Stimulated activated CD4-positive, alpha-beta T cell treated with anti-CD3 and anti-CD28 coated beads, Interleukin-4, amount 100 ng/mL, for 4 hours (primary cell): ENCODE measurements at regions not wholly inside any gene's neighbourhood (a gene's known extent, or its start where the extent isn't known, plus 50 kb on each side); places are given as distances from the start of the nearest gene placed in this dataset.
"Not testable (repeated sequence)": the region's sequence is repeated elsewhere in the genome, so short reads cannot be mapped to it uniquely, and the experiment has no call there.

Experiments used
- DNase-seq, 2 experiments: peaks; one replicate each; pipeline ENCODE4 v3.0.0-alpha.2; 2020

DNA sequence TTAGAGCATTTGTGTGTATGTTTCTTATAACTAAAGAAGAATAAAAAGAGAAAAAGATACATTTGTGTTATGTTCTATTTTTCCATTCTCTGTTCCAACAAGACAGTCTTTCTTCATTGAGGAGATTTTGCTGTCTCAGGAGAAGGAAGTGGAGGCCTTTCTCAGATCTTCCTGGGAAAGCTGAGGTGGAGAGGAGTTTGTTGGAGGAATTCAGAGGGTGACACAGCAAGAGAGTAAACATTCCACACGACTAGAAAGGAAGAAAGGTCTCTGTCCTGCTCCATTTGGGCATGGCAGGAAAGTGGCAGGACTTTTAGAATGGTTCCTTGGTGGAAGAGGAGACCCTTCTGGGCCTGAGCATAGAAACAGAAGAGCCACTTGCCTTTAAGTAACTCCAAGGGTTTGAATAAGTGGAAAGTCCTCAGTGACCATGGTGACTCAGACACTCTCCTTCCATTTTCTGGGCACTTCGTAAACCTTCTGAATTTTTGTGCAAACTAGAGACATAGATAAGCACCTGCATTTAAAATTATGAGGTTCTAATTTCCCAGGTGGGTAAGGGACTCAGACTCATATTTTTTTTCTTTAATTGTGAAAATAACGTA lies 52.3 kb upstream of the COL5A2 start:
- DNase-seq: no peak

DNA sequence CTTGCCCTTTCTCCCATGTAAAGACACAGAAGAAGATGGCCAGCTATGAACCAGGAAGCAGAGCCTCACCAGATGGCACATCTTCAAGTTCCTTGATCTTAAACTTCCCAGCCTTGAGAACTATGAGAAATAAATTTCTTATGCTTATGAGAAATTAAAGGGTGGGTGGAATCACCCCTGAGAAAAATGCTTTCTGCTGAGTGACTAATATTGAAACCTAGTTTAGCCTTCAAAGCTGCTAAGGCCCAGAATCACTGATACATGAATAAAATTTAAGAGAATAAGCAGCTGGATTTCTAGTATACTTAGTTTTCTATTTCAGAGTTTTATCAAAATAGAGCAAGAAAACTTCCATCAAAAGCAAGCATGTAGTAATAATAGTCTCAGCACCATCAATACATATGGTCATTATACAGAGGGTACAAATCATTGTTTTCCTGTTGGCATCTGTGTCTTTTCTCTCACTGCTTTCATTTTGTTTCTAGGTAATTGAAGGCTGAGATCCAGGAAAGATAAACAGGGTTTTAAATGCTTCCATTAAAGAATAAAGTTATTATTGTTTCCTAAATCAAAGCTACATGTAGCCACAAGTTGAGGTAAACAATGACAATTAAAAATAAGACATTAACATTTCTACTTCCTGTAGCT lies 53.3 kb upstream of the COL5A2 start:
- no peak for DNase-seq

DNA sequence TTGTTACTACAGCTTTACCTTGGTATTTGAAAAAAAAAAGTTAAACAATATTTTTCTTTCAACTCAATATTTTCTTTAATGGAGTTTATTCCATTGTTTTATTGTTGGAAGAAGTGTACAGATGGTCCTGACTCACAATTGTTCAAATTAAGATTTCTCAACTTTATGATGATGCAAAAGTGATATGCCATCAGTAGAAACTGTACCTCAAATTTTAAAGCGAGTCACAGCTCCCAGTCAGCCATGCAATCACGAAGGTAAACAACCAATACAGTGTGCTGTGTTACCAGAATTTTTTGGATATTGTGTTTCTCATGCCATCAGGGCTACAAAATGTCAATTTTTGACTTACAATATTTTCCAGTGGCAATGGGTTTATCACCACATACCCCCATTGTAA lies 54.0 kb upstream of the COL5A2 start:
- DNase-seq: no peak

DNA sequence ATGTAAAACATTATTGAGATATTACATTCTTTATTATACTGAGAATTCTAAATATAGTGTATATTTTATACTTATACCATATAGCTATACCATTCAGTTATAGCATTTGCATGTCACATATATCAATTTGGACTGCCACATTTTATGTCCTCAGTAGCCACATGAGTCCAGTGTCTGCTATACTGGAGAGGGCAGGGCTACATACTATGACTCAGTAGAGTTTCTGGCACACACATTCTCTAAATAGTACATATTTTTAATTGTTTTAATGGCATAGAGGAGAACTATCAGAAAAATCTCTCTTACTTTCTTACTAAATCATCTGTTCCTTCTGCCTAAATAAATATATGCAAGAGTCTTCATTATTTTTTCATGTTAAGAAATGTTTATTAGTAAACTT lies 55.4 kb upstream of the COL5A2 start:
- no peak for DNase-seq

DNA sequence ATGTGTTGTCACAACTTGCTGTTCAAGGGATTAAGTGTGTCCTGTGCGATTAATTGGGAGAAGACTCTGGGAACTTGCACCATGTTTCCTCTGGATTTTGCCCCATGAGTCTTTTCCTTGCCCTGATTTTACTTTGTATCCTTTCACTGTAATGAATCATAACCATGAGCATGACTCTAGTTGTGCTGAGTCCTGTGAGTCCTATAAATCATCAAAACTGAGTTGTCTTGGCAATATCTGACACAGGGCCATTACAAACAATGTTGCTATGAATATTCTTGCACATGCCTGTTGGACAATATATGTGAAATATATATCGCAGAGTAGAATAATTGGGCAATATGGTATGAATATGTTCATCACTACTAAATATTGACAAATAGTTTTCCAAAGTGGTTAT lies 56.5 kb upstream of the COL5A2 start:
- DNase-seq: no peak

DNA sequence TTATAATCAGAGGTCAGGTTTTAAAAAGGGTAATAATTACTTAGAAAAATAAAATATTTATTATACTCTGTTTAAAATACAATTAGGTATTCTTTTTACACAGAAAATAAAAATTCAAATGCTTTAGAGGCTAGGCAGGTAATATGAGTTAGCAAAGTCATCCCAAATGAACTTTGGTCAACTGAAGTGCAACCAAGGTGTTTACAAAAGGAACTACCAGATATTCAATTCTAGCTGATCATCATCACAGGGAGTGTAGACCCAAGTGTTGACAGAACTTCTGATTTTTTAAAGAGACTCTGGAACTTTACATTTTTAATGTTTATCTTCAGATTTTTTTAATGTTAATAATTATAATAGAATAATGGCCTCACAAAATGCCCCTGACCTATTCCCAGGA lies 59.3 kb upstream of the COL5A2 start:
- no peak for DNase-seq

DNA sequence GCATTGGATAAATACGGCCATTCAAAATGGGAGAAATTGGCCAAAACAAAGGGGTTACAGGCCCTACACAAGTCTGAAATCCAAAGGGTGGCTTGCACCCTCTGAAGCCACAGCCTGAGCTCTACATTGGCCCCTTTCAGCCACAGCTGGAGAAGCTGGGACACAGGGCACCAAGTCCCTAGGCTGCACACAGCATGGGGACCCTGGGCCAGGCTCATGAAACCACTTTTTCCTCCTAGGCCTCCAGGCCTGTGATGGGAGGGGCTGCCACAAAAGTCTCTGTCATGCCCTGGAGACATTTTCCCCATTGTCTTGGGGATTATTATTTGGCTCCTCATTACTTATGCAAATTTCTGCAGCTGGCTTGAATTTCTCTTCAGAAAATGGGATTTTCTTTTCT lies 64.3 kb upstream of the COL5A2 start:
- DNase-seq: not testable (repeated sequence)

DNA sequence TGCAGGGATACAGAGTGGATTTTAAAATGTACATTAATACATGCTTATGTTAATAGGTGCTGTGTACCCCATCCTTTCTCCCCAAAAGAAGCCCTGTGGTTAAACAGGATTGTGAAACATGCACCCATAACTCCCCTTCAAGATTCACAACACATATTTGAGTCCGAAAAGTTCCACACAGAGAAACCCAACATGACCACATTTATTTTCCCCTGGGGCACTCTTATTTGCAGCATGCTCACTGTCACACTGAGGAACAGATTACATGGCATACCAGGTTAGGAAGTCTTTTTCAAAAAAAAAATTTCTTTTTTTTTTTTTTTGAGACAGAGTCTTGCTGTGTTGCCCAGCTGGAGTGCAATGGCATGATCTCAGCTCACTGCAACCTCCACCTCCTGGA lies 67.7 kb upstream of the COL5A2 start:
- DNase-seq: no peak

DNA sequence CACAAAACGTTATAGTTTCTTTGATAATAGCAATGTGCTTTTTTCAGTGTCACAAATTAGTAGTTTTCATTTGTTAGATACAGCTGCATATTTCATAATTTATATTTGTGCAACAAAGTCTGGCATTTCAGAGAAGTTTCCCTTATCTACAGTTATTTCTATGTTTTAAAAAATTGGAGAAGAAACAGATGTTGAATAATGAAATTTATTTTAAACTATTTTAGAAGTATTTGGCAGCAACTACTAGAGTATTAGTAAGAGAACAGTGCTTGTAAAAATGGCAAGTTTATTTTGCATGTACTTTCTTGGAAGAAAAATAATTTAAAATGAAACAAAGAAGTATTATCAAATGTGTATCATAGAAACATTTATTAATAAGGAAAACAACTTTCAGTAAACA lies 68.6 kb upstream of the COL5A2 start:
- no peak for DNase-seq

DNA sequence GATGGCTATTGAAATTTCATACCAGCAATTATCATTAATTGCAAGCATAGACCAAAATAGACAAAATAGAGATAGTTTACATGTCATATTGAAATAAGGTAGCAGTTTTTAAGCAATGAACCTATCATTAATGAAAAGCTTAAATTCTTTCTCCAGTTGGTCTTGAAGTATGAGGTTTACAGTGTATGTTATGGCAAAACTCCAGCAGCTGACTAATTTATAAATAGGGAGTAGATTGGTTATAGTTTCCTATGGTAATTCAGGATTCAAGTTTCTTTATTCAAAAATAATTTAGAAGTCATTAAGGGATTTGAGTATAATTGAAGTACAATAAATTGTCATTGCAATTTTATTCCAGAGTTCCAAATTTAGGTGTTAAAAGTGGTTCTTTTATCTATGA lies 69.6 kb upstream of the COL5A2 start:
- DNase-seq: no peak

DNA sequence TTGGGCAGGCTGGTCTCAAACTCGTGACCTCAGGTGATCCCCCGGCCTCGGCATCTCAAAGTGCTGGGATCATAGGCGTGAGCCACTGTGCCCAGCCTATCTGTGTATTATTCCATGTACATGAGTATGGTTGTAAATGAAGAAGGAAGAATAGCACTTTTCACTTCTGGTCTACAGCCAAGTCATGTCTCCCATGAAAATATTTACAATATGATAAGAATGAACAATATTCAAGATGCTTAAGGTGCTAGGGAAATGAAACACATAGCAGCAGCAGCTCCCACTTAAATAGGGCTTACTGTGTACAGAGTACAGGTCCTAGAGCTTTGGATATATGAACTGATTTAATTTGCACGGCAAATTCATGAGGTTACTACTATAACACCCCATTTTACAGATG lies 70.3 kb upstream of the COL5A2 start:
- no peak for DNase-seq

DNA sequence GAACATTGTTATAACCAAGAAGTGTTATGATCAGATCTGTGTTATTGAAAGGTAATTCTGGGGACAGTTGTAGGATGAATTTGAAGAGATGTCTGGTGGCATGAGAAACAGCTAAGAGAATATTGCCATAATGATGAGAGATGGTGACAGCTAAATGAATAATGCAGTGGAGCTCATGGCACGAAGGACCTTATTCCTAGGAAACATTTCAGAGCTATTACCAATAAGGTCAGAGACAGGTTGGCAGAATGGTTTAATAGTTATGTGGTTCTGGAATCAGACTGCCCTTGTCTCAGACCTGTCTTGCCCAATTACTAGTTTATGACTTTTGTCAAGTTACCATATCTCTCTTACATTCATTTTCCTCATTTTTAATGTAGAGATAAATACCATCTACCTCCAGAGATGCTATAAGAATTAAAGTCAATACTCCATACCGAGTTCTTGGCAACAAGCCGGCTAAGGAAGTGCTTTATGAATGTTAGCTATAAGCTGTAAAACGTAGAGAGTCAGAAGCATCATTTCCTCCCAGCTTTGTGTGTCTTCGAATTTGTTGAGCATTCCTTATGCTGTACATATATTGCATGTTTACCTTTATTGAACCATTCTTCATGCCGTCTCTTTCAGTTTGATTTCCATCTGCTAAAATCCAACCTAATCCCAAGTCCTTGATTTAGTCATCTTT lies 73.6 kb upstream of the COL5A2 start:
- DNase-seq: no peak

DNA sequence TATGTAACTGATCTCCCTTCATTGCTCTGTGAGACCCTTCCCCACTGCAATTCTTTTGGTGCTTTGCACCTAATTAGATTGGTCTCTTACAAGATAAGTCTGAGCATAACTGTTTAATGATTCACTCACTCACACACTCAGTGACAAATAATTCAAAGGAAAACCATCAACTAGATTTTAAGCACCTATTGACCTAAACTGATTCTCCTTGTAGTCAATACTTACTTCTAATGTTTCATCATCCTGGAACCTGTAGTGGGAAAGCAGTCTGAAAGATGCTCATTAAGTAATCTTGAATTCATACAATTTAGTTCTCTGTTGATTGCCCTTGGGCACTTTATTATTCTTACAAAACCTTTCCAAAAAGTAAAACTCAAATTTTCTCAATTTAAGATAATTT lies 74.3 kb upstream of the COL5A2 start:
- DNase-seq: no peak

DNA sequence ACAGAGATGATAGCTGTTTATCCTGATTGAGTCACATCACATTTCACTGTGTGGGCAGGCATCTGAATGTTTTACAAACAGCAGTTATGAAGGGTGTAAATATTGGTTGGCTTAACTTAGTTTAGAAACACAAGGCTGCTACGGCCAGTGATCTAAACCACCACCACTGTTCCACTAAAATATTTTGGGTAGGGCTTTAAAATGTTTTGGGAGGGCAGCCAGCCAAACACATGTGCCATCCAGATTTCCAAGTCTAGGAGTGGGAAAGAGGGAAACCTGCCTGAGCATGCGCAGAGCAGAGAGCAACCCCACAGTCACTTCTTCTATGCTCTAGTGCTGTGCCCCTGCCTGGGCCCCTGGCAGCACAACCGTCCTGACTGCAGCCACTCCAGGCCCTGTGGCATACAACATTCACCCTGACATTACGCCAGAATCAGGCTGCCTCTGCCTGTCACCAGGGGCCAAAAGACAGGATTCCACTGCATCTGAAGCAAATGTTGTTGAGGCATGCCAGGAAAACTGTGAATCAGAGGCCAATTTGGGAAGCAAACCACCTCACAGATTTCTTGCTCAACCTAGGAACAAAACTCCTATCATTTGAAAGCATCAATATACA lies 74.8 kb upstream of the COL5A2 start:
- no peak for DNase-seq

DNA sequence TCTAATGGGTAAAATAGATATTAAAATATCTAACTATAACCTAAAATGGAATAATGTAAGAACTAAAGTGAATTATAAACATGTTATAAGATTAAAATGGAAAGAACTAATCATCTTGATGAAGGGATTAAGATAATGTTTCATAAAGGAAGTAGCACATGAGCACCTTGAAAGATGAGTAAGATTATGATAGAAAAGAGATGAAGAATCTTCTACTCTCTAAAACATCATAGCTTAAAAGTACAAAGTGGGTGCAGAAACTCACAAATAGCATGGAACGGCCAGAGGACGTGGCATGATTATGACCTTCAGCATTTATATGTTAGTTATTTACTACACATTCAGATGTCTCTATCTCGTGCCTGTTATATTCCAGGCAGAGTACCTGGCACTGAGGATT lies 76.2 kb upstream of the COL5A2 start:
- DNase-seq: no peak

DNA sequence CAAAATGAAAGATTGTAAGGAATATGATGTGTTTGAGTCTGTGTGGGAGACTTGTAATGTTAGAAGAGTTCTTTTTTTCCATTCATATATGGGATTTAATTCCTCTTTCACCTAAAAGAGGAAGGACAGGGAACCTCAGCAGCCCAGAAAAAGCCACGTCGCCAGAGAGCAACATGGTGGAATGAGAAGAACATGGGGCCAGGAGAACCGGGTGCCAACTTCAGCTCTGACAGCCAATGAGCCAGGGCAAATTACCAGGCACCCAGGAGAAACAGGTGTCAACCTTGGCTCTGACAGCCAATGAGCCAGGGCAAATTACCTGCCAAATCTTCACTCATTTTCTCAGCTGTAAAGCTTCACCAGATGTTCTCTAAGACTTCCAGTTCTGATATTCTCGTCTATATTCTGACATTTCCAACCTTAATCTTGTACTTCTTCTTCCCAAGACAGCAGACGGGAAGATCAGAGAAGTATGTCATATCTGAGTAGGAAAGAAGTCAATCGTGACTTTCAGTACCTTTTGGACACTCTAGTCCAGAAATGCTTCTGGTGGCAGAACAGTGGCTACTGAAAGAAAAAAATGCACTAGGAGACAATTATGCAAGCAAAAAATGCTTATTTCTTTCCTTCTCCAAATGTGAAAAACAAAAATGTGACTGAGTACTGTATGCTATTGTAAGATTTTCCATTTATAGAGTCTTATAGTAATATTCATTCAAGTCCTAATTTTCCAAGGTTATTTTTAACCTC lies 79.2 kb upstream of the COL5A2 start:
- no peak for DNase-seq

DNA sequence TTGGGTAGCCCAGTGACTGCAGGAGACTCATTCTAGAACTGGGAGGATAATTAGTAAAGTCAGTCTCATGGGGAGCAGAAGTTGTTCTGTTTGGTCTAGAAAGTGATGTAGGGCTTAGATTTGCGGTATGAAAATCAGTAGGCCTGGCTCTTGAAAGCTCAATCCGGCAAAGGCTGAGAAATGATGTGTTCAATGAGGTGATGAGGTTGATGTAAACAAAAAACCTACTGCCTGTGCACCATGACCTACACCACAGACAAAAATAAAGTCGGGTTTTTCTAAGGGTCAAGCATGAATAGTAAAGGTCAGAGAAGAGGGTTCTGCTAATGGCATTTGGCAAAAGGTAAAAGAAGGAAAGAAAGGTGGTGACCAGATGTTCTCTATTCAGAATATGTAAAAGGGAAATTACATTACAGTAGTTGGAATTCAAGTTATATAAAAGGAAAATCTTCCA lies 80.8 kb upstream of the COL5A2 start:
- DNase-seq: no peak

DNA sequence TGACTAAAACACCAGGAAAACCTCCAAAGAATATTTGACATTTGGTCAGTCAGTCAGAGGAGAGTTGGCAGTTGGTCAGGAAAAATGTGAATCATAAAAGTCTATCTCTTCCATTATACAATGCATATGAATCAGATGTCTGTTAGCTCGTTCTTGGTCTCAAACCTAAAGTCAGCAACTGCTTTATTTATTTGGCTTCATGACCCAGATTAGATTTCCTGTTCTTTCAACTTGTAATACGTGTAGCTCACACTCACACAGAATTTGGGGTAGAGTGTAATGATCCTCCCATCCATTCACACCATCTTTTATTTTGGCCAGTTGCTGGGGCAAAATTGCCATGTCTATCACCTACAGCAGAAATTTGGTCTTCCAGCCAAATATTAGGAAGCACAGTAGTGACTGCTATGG lies 81.9 kb upstream of the COL5A2 start:
- DNase-seq: no peak

DNA sequence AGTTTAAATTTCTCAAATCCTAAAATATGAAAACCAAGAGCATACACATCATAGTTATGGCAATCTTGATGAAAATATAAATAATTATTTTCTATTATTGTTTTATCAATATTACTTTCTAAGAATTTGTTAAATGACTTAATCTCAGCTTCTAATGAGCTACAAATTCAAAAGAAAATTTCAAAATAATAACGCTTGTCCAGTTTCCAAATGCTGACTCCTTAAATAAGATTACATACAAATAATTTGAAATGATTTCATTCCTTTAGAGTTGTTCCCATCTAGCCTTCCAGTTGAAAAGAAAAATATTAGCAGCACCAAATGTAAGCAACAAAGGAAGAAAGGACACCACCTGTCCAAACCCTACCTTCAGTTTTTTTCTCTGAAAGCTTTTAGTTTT lies 82.4 kb upstream of the COL5A2 start:
- no peak for DNase-seq

DNA sequence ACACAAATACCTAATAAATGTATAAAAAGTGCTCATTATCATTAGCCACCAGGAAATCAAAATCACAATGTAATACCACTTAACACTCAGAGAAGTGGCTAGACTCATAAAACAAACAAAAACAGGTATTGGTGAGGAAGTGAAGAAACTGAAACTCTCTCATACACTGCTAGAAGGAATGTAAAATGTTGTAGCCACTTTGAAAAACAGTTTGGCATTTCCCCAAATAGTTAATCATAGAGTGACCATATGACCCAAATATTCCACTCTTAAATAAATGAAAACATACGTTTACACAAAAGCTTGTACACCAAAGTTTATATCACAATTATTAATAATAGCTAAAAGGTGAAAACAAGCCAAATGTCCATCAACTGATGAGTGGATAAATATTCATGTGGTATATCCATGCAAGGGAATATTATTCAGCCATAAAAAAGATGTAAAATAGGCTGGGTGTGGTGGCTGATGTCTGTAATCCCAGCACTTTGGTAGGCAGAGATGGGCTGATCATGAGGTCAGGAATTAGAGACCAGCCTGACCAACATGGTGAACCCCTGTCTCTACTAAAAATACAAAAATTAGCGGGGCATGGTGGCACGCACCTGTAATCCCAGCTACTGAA lies 86.2 kb upstream of the COL5A2 start:
- no peak for DNase-seq

DNA sequence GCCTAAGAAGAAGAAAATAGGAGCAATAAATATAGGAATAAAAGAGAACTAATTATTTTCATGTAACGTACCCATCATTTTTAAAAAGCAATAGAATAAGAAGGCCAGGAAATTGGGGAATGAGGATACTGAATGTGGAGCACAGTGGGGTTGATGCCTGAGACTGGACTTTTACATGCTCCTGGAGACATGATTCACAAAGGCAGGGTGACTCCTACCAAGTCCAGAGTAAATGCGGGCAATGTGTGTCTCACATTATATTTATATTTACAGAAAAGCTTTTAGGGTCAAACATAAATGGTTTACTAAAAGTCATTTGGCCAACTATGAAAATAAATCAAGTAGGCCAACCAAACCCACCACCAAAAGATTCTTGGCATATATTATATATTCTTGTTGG lies 87.9 kb upstream of the COL5A2 start:
- DNase-seq: no peak

DNA sequence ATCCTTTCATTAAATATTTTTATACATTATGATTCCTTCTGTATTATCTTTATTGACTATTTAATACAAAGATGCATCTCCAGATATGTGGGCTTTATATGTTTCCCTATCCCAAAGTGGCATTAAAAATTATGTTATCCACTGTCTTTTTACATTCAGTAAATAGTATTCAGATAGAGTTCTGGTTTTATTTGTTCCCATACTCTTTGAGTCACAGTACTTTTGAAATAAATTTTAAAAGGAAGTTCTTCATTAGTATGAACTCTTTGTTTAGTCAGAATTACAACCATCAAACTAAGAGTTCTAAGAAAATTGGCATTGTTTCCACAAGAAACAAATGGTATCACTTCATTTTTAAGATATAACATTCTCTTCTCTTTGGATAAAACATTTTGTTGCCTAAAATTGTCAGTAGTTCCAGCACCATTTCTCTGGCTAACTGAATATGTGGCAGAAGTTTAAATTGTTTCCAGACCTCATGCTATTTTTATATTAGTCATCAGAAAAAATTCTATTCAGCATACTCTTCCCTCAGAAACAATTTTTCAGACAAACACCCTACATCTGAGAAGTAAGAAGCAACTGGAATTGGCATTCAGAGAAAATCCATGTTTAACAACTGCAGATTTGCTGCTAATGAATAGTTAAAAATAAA lies 88.5 kb upstream of the COL5A2 start:
- DNase-seq: no peak
